Retina (tissue), 1 donor: ENCODE measurements at regions not wholly inside any gene's neighbourhood (a gene's known extent, or its start where the extent isn't known, plus 50 kb on each side); places are given as distances from the start of the nearest gene placed in this dataset.

Source experiments
- DNase-seq: peaks from one replicate; pipeline ENCODE4 v3.0.0-alpha.2; 2016

GRCh38 chr21:35933466-35933865, 126.9 kb downstream of the SETD4 start:
- no peak for DNase-seq

GRCh38 chr21:35932232-35932911, 128.0 kb downstream of the SETD4 start:
- DNase-seq: peak; percentile 46

GRCh38 chr21:35929901-35930300, 130.4 kb downstream of the SETD4 start:
- DNase-seq: peak; percentile 34

- peak; percentile 48 for DNase-seq
Observed at GRCh38 chr21:35927262-35927661, 133.1 kb downstream of the SETD4 start.

GRCh38 chr21:35926003-35926740, 134.2 kb downstream of the SETD4 start:
- DNase-seq: peak; percentile 23

GRCh38 chr21:35925497-35925896, 134.8 kb downstream of the SETD4 start:
- peak; percentile 43 for DNase-seq

- DNase-seq: no peak
Observed at GRCh38 chr21:35924714-35925301, 135.5 kb downstream of the SETD4 start.

- DNase-seq: no peak
Observed at GRCh38 chr21:35923971-35924370, 136.4 kb downstream of the SETD4 start.

GRCh38 chr21:35922618-35923017, 137.7 kb downstream of the SETD4 start:
- DNase-seq: no peak

GRCh38 chr21:35921471-35921870, 138.9 kb downstream of the SETD4 start:
- DNase-seq: no peak

GRCh38 chr21:35920436-35920835, 139.9 kb downstream of the SETD4 start:
- no peak for DNase-seq

GRCh38 chr21:35915030-35915429, 145.3 kb downstream of the SETD4 start:
- DNase-seq: no peak

GRCh38 chr21:35911412-35912191, 148.7 kb downstream of the SETD4 start:
- no peak for DNase-seq

GRCh38 chr21:35909456-35910223, 150.7 kb downstream of the SETD4 start:
- DNase-seq: no peak

- DNase-seq: no peak
Observed at GRCh38 chr21:35908311-35909078, 151.8 kb downstream of the SETD4 start.

- no peak for DNase-seq
Observed at GRCh38 chr21:35906586-35906985, 153.7 kb downstream of the SETD4 start.

GRCh38 chr21:35905963-35906345, 154.4 kb downstream of the SETD4 start:
- no peak for DNase-seq

GRCh38 chr21:35905096-35905962, 155.0 kb downstream of the SETD4 start:
- DNase-seq: no peak

GRCh38 chr21:35900539-35900938, 159.8 kb downstream of the SETD4 start:
- no peak for DNase-seq

- no peak for DNase-seq
Observed at GRCh38 chr21:35896060-35896459, 164.3 kb downstream of the SETD4 start.

- no peak for DNase-seq
Observed at GRCh38 chr21:35895598-35895997, 164.7 kb downstream of the SETD4 start.
